T-helper 1 cell treated with Interleukin-12 subunit alpha and Interleukin-12 subunit beta and Interleukin-4 antibody, amounts not matched to agents 30 μg/mL and 1 μg/mL, for 36 hours (primary cell): ENCODE measurements at regions not wholly inside any gene's neighbourhood (a gene's known extent, or its start where the extent isn't known, plus 50 kb on each side); places are given as distances from the start of the nearest gene placed in this dataset.

Experiments
- H3K27ac Mint-ChIP-seq: one replicate; pipeline ENCODE4 v1.8.0; 2021; ENCODE audit warnings: mild to moderate bottlenecking, mixed read lengths
- H3K27me3 Mint-ChIP-seq: one replicate; pipeline ENCODE4 v1.8.0; 2021; ENCODE audit warnings: low read depth, mixed read lengths
- H3K36me3 Mint-ChIP-seq: one replicate; pipeline ENCODE4 v1.8.0; 2021; ENCODE audit warnings: low read depth, mixed read lengths
- H3K4me1 Mint-ChIP-seq: one replicate; pipeline ENCODE4 v1.8.0; 2021; ENCODE audit warnings: low read depth, mixed read lengths
- H3K4me3 Mint-ChIP-seq: one replicate; pipeline ENCODE4 v1.8.0; 2021; ENCODE audit warnings: mild to moderate bottlenecking, moderate library complexity, mixed read lengths
- H3K9me3 Mint-ChIP-seq: one replicate; pipeline ENCODE4 v1.8.0; 2021; ENCODE audit warnings: mixed read lengths

DNA sequence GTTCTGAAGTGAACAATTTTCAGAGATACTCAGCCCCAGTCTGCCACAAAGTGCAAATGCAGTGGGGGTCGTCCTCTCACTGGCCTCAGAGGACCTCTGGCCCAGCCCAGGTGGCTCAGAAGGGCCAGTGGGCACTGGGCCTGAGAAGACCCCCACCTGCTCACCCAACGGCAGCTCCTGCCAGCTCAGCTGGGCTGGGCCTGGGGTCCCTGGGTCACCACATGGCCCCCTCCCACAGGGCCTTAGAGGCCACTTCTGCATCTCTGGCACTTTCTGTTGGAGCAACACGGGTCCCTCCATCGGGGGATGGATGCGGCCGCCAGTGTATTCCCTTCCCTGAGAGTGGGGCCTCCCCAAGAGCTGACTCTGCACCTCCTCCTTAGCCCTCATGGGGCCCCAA, 262.7 kb upstream of the KCNH8 start:
- Mint-ChIP-seq H3K27me3 (peaks cover 15% of the 10 kb centered on the region), H3K36me3 (peaks cover 3% of the 10 kb centered on the region), H3K27ac (no peak overlapping the region), H3K4me3 (no peak overlapping the region), H3K9me3 (no peaks in the 10 kb centered on the region), H3K4me1 (no peaks in the 10 kb centered on the region)

DNA sequence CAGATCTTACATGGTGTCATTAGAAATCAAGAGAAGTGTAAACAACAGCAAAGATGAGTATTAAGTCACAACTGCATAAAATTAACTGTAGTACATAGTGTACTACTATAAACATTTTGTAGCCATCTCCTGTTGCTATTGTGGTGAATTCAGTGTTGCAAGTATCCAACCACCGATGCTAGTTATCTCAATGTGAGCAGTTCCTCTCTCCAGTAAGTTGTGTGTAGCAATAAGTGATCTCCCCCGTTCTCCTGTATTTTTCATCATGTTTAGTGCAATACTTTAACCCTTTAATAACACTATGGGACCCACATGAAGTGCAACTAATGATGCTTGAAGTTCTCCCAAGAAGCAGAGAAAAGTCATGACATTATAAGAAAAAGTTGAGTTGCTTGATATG, 264.7 kb upstream of the KCNH8 start:
- no peaks in the 10 kb centered on the region for H3K4me1 Mint-ChIP-seq
- H3K27me3 Mint-ChIP-seq: peaks cover 9% of the 10 kb centered on the region
- H3K27ac Mint-ChIP-seq: no peak overlapping the region
- H3K4me3 Mint-ChIP-seq: no peak overlapping the region
- no peaks in the 10 kb centered on the region for H3K9me3 Mint-ChIP-seq
- peaks cover 3% of the 10 kb centered on the region for H3K36me3 Mint-ChIP-seq

DNA sequence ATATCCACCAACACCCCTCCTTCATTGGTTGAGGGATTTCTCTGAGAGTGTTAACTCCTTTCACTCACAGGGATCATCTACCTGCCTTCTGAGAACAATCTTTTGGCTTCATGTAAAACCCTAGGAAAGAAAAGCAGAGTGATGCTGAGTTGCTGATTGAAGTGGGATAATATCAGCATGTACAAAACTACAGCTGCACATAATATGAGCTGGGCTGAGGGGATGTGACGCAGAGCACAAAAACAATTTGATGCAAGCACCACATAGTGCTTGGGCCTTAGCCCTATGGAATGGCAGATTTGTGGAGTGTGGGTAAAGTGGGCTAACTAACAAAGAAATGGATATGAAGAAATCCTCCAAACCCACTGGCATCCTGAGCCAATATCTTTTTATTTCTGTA, 267.6 kb upstream of the KCNH8 start:
- H3K4me3 Mint-ChIP-seq: no peak overlapping the region
- no peak overlapping the region for H3K27ac Mint-ChIP-seq
- H3K36me3 Mint-ChIP-seq: no peaks in the 10 kb centered on the region
- H3K27me3 Mint-ChIP-seq: no peaks in the 10 kb centered on the region
- no peaks in the 10 kb centered on the region for H3K4me1 Mint-ChIP-seq
- H3K9me3 Mint-ChIP-seq: no peaks in the 10 kb centered on the region

DNA sequence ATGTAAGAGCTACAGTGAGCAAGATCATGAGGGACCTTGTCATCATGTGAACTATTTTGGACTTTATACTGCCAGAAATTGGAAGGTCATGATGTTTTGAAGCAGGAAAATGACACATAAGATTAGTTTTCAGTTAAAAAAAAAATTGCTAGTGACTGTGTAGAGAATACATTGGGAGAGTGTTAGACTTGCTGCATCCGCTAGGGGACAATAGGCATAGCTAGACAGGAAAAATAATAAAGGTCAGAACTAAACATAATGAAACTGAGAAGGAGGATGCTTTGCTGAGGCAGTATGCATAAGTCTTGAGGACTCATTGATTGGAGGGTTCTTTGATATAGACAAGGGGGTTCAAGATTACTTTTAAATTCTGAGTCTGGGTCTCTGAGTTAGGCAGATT, 275.8 kb upstream of the KCNH8 start:
- Mint-ChIP-seq H3K4me3 (no peak overlapping the region), H3K27ac (no peak overlapping the region), H3K4me1 (peaks cover 6% of the 10 kb centered on the region), H3K9me3 (no peaks in the 10 kb centered on the region), H3K36me3 (no peaks in the 10 kb centered on the region), H3K27me3 (no peaks in the 10 kb centered on the region)

DNA sequence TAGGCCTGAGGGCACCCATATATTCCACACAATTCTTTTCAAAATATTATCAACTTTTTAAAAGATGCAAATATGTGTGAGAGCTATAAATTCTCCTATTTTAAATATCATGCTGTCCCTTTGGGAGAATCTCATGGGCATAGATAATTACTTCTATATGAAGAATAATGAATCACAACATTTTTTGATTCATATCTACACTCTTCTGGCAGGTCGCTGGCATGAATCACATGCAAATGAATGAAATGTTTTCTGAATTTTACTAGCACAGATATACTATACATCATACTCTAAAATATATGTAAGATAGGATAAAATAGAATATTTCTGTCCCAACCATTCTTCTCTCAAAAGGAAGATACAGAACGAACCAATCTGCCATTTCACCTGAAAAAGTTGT, 277.7 kb upstream of the KCNH8 start:
- no peak overlapping the region for H3K27ac Mint-ChIP-seq
- H3K4me3 Mint-ChIP-seq: no peak overlapping the region

DNA sequence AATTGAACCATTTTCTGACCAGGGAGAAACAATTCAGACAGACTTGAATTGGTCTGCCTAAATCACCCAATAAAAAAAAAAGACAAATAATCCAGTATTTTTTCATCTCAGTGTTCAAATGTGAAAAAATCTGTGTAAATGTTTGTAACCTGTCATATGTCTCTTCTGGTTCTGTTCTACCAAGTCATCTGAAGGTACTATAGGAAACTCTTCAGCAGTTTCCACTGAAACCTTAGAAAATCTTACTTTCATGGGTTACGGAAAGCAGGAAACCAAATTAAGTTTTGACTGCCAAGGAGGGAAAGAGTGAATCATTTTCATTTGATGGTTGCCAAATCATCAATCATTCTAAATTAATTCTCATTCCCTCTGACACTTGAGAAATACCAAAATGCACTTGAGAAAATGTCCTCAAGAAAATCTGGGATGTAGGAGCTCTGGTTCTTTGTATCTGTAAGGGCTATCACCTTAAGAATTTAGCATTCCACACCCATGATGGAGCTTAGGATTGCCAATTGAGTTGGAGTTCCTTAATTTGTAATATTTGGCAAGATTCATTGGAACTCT, 278.2 kb upstream of the KCNH8 start:
- H3K27ac Mint-ChIP-seq: no peak overlapping the region
- H3K27me3 Mint-ChIP-seq: no peaks in the 10 kb centered on the region
- H3K9me3 Mint-ChIP-seq: no peaks in the 10 kb centered on the region
- H3K4me1 Mint-ChIP-seq: peaks cover 6% of the 10 kb centered on the region
- no peaks in the 10 kb centered on the region for H3K36me3 Mint-ChIP-seq
- no peak overlapping the region for H3K4me3 Mint-ChIP-seq

More for the DNA sequence above, 277.7 kb upstream of the KCNH8 start:
- Mint-ChIP-seq H3K36me3 (no peaks in the 10 kb centered on the region), H3K9me3 (no peaks in the 10 kb centered on the region), H3K27me3 (no peaks in the 10 kb centered on the region), H3K4me1 (peaks cover 6% of the 10 kb centered on the region)

DNA sequence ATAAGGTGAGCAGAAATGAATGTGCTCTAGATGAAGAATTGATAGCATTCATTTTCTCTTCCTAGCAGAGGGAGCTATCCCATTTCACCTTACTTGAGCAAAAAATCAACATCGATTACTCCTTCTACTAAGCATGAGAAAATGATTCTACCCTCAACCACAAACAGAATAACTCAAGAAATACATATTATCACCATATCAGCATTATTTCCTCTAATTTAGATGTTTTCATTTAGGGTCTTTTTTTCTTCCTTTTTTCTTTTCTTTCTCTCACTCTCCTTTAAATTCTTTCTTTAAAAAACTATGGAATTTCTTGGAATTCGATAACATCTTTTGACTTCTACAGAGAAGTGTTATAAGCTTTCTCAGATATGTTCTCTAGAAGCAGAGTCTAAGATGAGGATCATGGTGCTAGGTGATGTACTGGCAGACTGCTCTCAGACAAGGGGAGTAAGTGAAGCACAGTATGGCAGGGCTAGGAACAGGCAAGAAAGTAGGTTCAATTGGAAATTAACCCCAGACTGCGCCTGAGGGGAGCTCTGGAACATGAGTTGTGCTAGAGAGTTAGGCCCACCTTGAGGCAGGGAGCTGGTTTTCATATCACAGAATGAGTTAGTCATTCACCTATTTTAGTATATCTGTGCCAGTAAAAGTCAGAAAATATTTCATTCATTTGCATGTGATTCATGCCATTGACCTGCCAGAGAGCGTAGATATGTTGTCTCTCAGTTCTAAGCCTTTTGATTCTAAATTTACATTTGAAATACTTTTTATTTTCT, 279.2 kb upstream of the KCNH8 start:
- H3K36me3 Mint-ChIP-seq: no peaks in the 10 kb centered on the region
- no peak overlapping the region for H3K27ac Mint-ChIP-seq
- no peak overlapping the region for H3K4me3 Mint-ChIP-seq
- H3K27me3 Mint-ChIP-seq: no peaks in the 10 kb centered on the region
- H3K9me3 Mint-ChIP-seq: no peaks in the 10 kb centered on the region
- peaks cover 6% of the 10 kb centered on the region for H3K4me1 Mint-ChIP-seq

DNA sequence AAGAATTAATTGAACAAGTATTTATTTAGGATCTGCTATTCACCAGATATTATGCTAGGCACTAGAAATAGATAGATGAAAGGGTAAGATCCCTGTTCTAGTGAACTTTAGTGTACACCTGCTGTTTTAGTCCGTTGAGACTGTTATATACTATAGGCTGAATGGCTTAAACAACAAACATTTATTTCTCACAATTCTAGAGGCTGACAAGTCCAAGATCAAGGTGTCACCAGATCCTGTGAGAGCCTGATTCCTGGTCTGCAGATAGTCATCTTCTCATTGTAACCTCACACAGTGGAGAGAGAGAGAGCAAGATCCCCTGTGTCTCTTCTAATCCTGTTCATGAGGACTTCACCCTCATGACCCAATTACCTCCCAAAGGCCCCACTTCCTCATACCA, 281.4 kb upstream of the KCNH8 start:
- no peak overlapping the region for H3K27ac Mint-ChIP-seq
- H3K4me3 Mint-ChIP-seq: no peak overlapping the region
- H3K27me3 Mint-ChIP-seq: no peaks in the 10 kb centered on the region
- H3K36me3 Mint-ChIP-seq: no peaks in the 10 kb centered on the region
- peaks cover 4% of the 10 kb centered on the region for H3K4me1 Mint-ChIP-seq
- H3K9me3 Mint-ChIP-seq: no peaks in the 10 kb centered on the region

DNA sequence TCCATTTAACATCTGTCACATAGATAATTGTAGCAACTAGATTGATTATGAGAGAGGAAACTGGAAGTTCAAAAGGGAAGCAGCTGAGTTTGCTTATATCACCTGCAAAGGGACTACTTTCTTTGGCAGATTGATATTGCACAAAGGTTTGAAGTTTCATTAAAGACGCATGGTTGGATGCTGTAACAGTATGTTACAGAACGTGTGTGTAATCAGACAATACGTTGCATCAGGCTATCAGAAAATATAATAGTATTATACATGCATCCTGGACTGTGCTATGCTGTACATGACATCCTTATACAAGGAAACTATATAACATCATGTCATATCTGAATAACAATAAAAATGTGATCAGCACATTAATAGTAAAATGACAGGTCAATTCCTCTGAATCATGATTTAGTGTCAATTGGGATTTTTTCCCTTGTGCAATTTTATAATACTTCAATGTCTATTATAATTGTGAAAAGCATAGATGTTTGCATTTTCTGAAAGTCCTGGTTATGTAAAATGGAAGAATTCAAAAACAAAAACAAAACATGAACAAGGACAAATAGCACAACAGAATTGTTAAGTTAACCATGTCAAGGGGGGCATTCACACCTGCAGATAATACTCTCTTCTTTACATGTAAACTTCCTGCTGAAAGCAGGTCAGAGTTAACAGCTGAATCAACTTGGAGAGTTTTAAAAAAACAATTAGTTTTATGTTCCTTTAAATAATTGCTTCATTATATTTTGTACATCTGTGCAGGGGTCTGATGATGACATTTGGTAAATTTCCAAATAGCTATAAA, 283.2 kb upstream of the KCNH8 start:
- Mint-ChIP-seq H3K4me1 (peaks cover 4% of the 10 kb centered on the region), H3K27me3 (no peaks in the 10 kb centered on the region), H3K27ac (no peak overlapping the region), H3K9me3 (no peaks in the 10 kb centered on the region), H3K4me3 (no peak overlapping the region), H3K36me3 (no peaks in the 10 kb centered on the region)

DNA sequence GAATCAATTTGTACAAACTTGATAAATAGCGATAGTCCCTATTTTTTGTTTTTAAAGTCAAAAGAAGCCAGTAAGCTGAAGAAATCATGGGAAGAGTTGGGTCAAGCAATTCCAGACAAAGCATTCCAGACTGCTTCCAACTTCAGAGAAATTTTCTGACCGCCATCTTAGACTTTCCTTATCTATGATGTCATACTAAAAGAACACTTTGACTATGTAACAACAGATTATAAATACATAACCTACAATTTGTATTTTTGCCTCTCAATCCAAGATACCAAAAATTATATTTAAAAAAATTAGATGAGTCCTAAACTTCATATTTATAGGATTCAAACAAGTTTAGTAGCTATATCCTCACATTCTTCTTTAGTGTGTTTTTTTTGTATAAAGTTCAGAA, 286.2 kb upstream of the KCNH8 start:
- H3K27me3 Mint-ChIP-seq: no peaks in the 10 kb centered on the region
- H3K4me3 Mint-ChIP-seq: no peak overlapping the region
- H3K36me3 Mint-ChIP-seq: no peaks in the 10 kb centered on the region
- no peaks in the 10 kb centered on the region for H3K9me3 Mint-ChIP-seq
- no peaks in the 10 kb centered on the region for H3K4me1 Mint-ChIP-seq
- no peak overlapping the region for H3K27ac Mint-ChIP-seq

DNA sequence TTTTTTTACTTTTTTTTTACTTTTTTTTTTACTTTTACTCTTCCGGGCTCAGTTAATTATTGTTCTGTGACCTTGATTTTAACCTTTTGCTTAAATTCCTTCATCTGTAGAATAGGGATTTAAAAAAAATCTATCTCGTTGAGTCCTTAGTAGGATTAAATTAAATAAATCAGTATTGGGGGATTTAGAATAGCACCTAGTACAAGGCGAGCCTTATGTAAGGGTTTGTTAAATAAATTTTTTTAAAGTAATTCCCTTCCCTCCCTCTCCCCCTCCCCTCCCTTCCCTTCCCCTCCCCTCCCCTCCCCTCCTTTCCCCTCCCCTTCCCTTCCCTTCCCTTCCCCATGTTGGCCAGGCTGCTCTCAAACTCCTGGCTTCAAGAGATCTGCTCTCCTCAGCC, 287.2 kb upstream of the KCNH8 start:
- Mint-ChIP-seq H3K27ac (no peak overlapping the region), H3K4me1 (no peaks in the 10 kb centered on the region)

DNA sequence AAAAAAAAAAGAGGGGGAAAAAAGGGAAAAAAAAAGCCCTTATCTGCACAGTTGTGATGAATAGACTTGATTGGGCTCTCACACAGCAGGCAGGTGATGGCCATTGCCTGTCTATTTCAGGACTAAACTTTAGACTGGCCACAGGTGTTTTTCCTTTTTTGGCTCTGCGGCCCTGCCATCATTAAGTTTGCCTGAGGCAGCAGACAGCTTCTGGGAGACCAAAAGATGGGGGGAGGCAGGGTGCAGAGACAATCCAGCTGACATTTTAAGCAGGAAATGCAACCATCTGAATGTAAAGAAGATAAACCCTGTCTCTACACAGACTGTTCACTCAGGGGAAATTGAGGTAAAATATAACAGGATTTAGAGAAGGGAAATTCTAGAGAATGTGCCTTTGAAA, 295.0 kb upstream of the KCNH8 start:
- Mint-ChIP-seq H3K27ac (no peak overlapping the region), H3K4me3 (no peak overlapping the region), H3K9me3 (no peaks in the 10 kb centered on the region), H3K27me3 (peaks cover 7% of the 10 kb centered on the region), H3K4me1 (no peaks in the 10 kb centered on the region), H3K36me3 (no peaks in the 10 kb centered on the region)

More for the DNA sequence above, 287.2 kb upstream of the KCNH8 start:
- Mint-ChIP-seq H3K36me3 (no peaks in the 10 kb centered on the region), H3K9me3 (no peaks in the 10 kb centered on the region), H3K27me3 (no peaks in the 10 kb centered on the region), H3K4me3 (no peak overlapping the region)

DNA sequence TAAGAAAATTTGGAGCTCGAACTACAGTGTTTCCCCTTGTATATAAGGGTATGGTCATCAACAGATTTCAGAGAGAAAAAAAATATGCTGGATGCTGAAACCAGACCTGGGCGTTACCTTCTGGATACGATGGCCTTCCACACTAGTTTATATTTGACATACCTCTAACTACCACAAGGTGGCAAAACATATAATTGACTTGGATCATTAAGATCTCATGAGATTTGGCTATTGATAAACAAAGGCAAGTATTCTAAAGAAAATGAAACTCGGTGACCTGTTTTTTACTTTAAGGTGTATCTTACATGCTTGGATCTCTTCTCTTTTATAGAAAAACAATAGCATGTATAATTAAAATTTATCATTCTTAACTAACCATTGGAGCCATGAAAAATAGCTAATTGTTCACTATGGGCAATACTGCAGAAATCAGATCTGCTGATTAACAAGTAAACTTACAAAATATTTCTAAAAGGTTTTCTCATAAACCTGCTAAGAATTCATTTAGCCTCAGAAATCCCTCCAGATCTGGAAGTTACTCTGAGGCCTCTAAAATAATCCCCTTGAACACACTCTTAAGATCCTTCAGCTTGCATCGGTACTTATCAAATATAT, 300.6 kb upstream of the KCNH8 start:
- H3K27ac Mint-ChIP-seq: no peak overlapping the region
- no peaks in the 10 kb centered on the region for H3K9me3 Mint-ChIP-seq

DNA sequence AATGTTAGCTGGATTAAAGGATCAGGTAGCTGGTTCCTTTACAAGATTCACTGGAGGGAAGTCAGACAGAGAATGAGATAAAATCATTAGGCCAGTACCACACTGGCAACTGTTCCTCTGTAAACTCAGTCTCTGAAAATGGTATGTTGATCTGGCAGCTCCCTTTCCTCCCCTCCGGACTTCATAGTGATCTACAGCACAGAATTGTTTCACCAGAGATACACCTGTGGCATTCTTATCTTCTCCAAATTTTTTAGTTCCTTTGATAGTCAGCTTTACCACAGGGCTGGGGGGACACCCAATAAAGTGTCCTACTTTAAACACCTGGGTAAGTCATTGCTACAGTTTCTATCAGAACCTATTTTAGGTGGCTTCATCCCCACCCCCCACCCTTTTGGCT, 304.3 kb upstream of the KCNH8 start:
- Mint-ChIP-seq H3K4me1 (peaks cover 17% of the 10 kb centered on the region), H3K9me3 (no peaks in the 10 kb centered on the region), H3K36me3 (no peaks in the 10 kb centered on the region), H3K27ac (no peak overlapping the region), H3K4me3 (no peak overlapping the region), H3K27me3 (no peaks in the 10 kb centered on the region)

More for the DNA sequence above, 300.6 kb upstream of the KCNH8 start:
- Mint-ChIP-seq H3K36me3 (no peaks in the 10 kb centered on the region), H3K4me3 (no peak overlapping the region), H3K27me3 (no peaks in the 10 kb centered on the region), H3K4me1 (peaks cover 15% of the 10 kb centered on the region)
